ENCODE measurements at regions not wholly inside any gene's neighbourhood (a gene's known extent, or its start where the extent isn't known, plus 50 kb on each side); places are given as distances from the start of the nearest gene placed in this dataset.

DNA sequence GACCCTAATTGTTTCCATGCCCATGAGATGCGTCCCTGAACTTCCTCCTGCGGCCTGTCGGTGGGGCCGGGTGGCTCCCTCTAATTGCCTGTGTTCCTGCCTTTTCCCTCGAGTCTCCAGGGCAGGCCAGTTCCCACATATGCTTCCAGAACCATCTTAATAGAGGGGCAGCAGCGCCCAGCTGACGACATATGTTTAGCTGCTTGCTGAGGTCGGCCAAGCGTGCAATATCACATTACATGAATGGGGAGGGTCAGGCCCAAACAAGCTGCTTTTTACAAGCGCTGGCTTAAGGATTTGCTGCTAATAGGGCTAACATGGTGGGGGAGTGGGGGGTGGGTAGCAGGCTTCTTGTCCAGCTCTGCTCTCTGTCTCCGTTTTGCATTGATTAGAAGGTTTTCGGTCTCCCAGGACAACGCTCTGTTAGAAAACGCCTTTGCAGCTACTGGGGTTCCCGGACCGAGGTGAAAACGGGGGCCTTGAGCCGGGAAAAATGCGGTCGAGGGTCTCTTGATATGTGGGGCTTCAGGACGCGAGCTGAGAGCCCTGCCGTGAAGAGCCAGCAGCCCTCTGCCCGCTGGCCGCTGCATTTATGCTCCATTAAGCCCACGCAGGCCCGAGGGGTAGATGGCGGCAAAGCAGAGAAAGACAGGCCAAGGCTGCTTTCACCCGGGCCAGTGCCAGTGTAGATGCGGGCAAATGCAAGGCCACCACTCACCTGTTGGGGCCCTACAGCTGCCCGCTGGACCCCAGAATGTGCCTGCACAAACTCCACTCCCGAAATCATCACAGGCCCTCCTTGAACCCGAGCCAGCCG is 308.5 kb downstream of the BMP7 start:
- no peak overlapping the region for H3K27ac Mint-ChIP-seq
- ATAC-seq (ENCODE audit: low read depth in 2 of 2) (no peak), DNase-seq (no peak)
- H3K27me3 Mint-ChIP-seq = peaks cover 18% of the 10 kb centered on the region
- H3K4me1 Mint-ChIP-seq = no peaks in the 10 kb centered on the region
- H3K9me3 ChIP-seq (ENCODE audit: control insufficient read depth in 2 of 2, low read length in 2 of 2) = no peaks in the 10 kb centered on the region
- no peak overlapping the region for H3K27ac ChIP-seq (ENCODE audit: insufficient read depth, low read length, poor library complexity, severe bottlenecking)
- no peak overlapping the region for H3K4me3 Mint-ChIP-seq
- peaks cover 0 to 2% (median 0%) of the 10 kb centered on the region in 7 donors for H3K9me3 Mint-ChIP-seq
- H3K36me3 Mint-ChIP-seq = no peaks in the 10 kb centered on the region
- H3K27me3 ChIP-seq (ENCODE audit: control insufficient read depth, insufficient read depth, low read length) = peaks cover 2% of the 10 kb centered on the region
- no peaks in the 10 kb centered on the region for H3K36me3 ChIP-seq (ENCODE audit: control insufficient read depth, insufficient read depth, low read length)
- no peaks in the 10 kb centered on the region for H3K4me1 ChIP-seq (ENCODE audit: control insufficient read depth, insufficient read depth, low read length, poor library complexity, severe bottlenecking)
- no peak overlapping the region for H3K4me3 ChIP-seq (ENCODE audit: low read depth, low read length)

DNA sequence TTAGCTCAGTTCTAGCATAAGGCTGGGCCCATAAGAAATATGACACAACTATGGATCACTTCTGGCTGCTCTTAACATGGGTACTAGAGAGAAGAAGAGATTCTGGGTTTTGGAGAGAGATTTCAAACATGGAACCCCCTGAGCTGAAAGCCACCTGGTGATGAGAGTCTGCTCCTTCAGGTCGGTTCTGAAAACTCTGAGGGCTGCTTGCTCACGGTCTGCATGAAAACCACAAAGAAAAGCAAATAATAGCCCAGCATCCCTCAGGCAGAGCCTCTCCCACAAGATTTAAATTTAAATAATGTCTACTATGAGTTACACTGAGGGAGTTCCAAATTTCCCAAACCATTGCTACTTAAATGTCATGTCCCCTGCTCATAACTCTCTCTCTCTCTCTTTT is 301.5 kb downstream of the BMP7 start:
- Histone ChIP-seq H3K4me3 (ENCODE audit: low read depth, low read length) (no peak overlapping the region), H3K9me3 (ENCODE audit: control insufficient read depth in 2 of 2, low read length in 2 of 2) (no peaks in the 10 kb centered on the region), H3K27me3 (ENCODE audit: control insufficient read depth, insufficient read depth, low read length) (no peaks in the 10 kb centered on the region), H3K27ac (ENCODE audit: insufficient read depth, low read length, poor library complexity, severe bottlenecking) (no peak overlapping the region), H3K36me3 (ENCODE audit: control insufficient read depth, insufficient read depth, low read length) (no peaks in the 10 kb centered on the region), H3K4me1 (ENCODE audit: control insufficient read depth, insufficient read depth, low read length, poor library complexity, severe bottlenecking) (no peaks in the 10 kb centered on the region)
- peaks cover 2% of the 10 kb centered on the region for H3K27me3 Mint-ChIP-seq
- H3K27ac Mint-ChIP-seq = no peak overlapping the region
- ATAC-seq (ENCODE audit: low read depth in 2 of 2) (no peak), DNase-seq (no peak)
- no peaks in the 10 kb centered on the region for H3K36me3 Mint-ChIP-seq
- no peaks in the 10 kb centered on the region for H3K4me1 Mint-ChIP-seq
- H3K9me3 Mint-ChIP-seq = peaks cover 0 to 4% (median 0%) of the 10 kb centered on the region in 7 donors
- H3K4me3 Mint-ChIP-seq = no peak overlapping the region

DNA sequence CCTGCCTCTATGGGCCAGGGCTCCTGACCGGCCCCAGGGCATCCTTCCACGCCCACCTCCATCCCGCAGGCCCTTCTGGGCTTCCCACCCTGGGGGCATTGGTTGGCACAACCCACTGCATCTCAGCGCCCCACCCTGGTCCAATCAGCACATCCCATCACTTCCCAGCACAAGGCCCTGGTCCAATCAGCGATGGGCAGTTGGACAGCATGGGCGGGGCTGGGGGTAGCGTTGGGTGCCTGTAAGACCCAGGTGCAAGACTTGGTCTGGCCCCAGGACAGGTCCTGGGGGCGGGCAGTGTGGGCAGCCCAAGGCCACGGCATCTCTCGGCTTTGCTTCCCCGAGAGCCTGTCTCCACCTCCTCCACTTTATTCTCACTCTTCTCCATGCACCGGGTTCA is 298.5 kb downstream of the BMP7 start:
- no peaks in the 10 kb centered on the region for H3K4me1 Mint-ChIP-seq
- no peak overlapping the region for H3K27ac Mint-ChIP-seq
- ATAC-seq (ENCODE audit: low read depth in 2 of 2) = no peak
- Histone ChIP-seq H3K27ac (ENCODE audit: insufficient read depth, low read length, poor library complexity, severe bottlenecking) (no peak overlapping the region), H3K4me3 (ENCODE audit: low read depth, low read length) (no peak overlapping the region), H3K9me3 (ENCODE audit: control insufficient read depth in 2 of 2, low read length in 2 of 2) (no peaks in the 10 kb centered on the region), H3K36me3 (ENCODE audit: control insufficient read depth, insufficient read depth, low read length) (no peaks in the 10 kb centered on the region), H3K27me3 (ENCODE audit: control insufficient read depth, insufficient read depth, low read length) (no peaks in the 10 kb centered on the region), H3K4me1 (ENCODE audit: control insufficient read depth, insufficient read depth, low read length, poor library complexity, severe bottlenecking) (no peaks in the 10 kb centered on the region)
- peaks cover 12% of the 10 kb centered on the region for H3K27me3 Mint-ChIP-seq
- peaks cover 0 to 3% (median 0%) of the 10 kb centered on the region in 7 donors for H3K9me3 Mint-ChIP-seq
- no peak for DNase-seq
- H3K4me3 Mint-ChIP-seq = no peak overlapping the region
- no peaks in the 10 kb centered on the region for H3K36me3 Mint-ChIP-seq

DNA sequence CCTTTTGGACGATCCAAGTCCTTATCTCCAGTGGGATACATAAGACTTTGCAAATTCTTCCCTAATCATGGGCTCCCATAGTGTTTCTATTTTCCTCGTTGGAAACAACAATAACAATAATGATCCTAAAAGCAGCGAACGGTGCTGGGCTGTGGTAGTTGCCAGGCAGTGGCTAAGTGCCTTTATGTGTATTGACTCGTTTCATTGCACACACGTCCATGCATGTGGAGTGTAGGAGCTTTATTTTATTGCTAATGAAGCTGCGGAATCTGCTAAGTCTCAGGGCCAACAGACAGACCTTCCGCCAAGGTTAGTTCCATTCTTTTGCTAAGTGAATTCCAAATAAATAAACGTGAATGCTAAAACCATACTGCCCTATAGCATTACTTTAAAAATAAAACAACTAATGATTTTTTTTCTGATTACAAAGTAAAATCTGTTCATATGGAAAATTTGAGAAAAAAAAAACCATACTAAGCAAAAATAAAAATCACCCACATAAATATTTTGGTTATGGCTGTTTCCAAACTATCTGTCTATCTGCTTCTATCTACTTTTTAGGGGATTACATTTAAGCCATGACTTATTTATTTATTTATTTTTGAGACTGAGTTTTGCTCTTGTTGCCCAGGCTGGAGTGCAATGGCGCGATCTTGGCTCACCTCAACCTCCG is 297.9 kb downstream of the BMP7 start:
- no peaks in the 10 kb centered on the region for H3K9me3 ChIP-seq (ENCODE audit: control insufficient read depth in 2 of 2, low read length in 2 of 2)
- Mint-ChIP-seq H3K4me3 (no peak overlapping the region), H3K27ac (no peak overlapping the region), H3K27me3 (peaks cover 18% of the 10 kb centered on the region), H3K9me3 (peaks cover 0 to 3% (median 0%) of the 10 kb centered on the region in 7 donors), H3K36me3 (no peaks in the 10 kb centered on the region), H3K4me1 (no peaks in the 10 kb centered on the region)
- H3K36me3 ChIP-seq (ENCODE audit: control insufficient read depth, insufficient read depth, low read length) = no peaks in the 10 kb centered on the region
- H3K4me1 ChIP-seq (ENCODE audit: control insufficient read depth, insufficient read depth, low read length, poor library complexity, severe bottlenecking) = no peaks in the 10 kb centered on the region
- ATAC-seq (ENCODE audit: low read depth in 2 of 2) = no peak
- no peak overlapping the region for H3K27ac ChIP-seq (ENCODE audit: insufficient read depth, low read length, poor library complexity, severe bottlenecking)
- DNase-seq = no peak
- H3K4me3 ChIP-seq (ENCODE audit: low read depth, low read length) = no peak overlapping the region
- no peaks in the 10 kb centered on the region for H3K27me3 ChIP-seq (ENCODE audit: control insufficient read depth, insufficient read depth, low read length)

DNA sequence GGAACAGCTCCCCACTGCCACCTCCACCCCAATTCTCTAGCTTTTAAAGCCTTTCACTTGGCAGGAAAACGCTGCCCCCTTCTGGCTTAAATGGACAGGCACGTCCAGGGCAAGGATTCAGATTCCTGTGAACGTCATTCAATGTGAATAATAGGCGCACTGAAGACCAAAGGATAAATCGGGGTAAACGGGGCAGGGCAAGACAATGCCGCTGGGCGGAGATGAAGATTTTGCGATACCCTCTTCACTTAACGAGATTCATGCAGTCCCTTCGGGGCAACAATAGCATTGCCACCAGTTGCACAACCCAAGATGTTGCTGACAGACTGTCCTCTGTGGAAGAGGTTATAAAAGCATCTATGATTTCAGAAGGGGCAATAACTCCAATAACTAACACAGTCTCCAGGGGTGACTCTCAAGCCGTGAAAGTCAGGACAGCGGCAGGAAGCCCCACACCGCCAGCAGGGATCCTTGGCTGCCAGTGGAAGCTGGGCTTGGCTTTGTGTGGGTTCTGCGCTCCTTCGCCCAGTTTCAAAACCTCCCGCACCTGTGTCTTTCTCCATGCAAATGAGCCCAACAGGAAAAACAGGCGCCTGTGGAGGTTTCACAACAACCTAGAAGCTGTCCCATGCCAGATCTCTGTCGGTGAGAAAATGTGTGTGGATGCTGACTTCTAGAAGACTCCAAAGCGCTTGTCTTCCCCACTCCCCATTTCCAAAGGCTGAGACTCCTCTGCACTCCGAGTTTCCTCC is 291.8 kb downstream of the BMP7 start:
- Histone ChIP-seq H3K4me3 (ENCODE audit: low read depth, low read length) (no peak overlapping the region), H3K27ac (ENCODE audit: insufficient read depth, low read length, poor library complexity, severe bottlenecking) (no peak overlapping the region), H3K4me1 (ENCODE audit: control insufficient read depth, insufficient read depth, low read length, poor library complexity, severe bottlenecking) (no peaks in the 10 kb centered on the region), H3K36me3 (ENCODE audit: control insufficient read depth, insufficient read depth, low read length) (no peaks in the 10 kb centered on the region), H3K27me3 (ENCODE audit: control insufficient read depth, insufficient read depth, low read length) (peaks cover 5% of the 10 kb centered on the region), H3K9me3 (ENCODE audit: control insufficient read depth in 2 of 2, low read length in 2 of 2) (no peaks in the 10 kb centered on the region)
- Mint-ChIP-seq H3K9me3 (peaks cover 0 to 2% (median 0%) of the 10 kb centered on the region in 7 donors), H3K36me3 (no peaks in the 10 kb centered on the region), H3K4me3 (no peak overlapping the region), H3K4me1 (no peaks in the 10 kb centered on the region), H3K27me3 (peaks cover 62% of the 10 kb centered on the region), H3K27ac (no peak overlapping the region)
- ATAC-seq (ENCODE audit: low read depth in 2 of 2) (no peak), DNase-seq (peak in 1 of 3 donors; percentile 9)

DNA sequence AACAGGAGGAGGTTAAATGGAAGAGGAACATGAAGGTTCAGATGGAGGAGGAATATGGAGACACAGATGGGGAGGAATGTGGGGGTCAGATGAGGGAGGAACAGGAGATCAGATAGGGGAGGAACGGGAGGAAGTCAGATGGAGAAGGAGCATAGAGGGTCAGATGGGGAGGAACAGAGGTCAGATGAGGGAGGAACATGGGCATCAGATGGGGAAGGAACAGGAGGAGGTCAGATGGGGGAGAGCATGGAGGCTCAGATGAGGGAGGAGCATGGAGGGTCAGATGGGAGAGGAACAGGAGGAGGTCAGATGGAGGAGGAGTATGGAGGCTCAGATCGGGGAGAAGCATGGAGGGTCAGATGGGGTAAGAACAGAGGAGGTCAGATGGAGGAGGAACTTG is 290.6 kb downstream of the BMP7 start:
- Histone ChIP-seq H3K27me3 (ENCODE audit: control insufficient read depth, insufficient read depth, low read length) (peaks cover 5% of the 10 kb centered on the region), H3K9me3 (ENCODE audit: control insufficient read depth in 2 of 2, low read length in 2 of 2) (no peaks in the 10 kb centered on the region), H3K27ac (ENCODE audit: insufficient read depth, low read length, poor library complexity, severe bottlenecking) (no peak overlapping the region), H3K4me1 (ENCODE audit: control insufficient read depth, insufficient read depth, low read length, poor library complexity, severe bottlenecking) (no peaks in the 10 kb centered on the region), H3K36me3 (ENCODE audit: control insufficient read depth, insufficient read depth, low read length) (no peaks in the 10 kb centered on the region), H3K4me3 (ENCODE audit: low read depth, low read length) (no peak overlapping the region)
- Mint-ChIP-seq H3K4me3 (no peak overlapping the region), H3K27me3 (peaks cover 58% of the 10 kb centered on the region), H3K27ac (no peak overlapping the region), H3K4me1 (no peaks in the 10 kb centered on the region), H3K9me3 (peaks cover 0 to 2% (median 0%) of the 10 kb centered on the region in 7 donors), H3K36me3 (no peaks in the 10 kb centered on the region)
- no peak for DNase-seq
- ATAC-seq (ENCODE audit: low read depth in 2 of 2) = no peak

DNA sequence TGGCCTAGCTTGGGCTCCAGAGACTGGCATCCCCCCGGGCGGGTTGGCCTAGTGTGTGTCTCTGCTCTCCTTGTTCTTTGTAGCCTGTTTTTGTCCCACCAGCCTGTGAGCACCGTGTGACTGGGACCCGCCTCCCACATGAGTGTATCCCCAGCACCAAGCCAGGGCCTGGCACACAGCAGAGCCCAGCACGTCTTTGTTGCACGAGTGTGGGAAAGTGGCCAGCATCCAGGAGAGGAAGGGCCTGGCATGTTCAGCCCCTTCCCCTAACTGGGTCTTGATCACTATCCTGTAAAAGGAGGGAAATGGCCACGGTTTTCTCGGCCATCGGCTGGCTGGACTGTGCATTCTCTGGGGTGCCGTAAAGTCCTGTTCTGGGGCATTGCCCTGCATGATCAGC is 290.1 kb downstream of the BMP7 start:
- Histone ChIP-seq H3K4me3 (ENCODE audit: low read depth, low read length) (no peak overlapping the region), H3K36me3 (ENCODE audit: control insufficient read depth, insufficient read depth, low read length) (no peaks in the 10 kb centered on the region), H3K27me3 (ENCODE audit: control insufficient read depth, insufficient read depth, low read length) (peaks cover 5% of the 10 kb centered on the region), H3K9me3 (ENCODE audit: control insufficient read depth in 2 of 2, low read length in 2 of 2) (no peaks in the 10 kb centered on the region), H3K27ac (ENCODE audit: insufficient read depth, low read length, poor library complexity, severe bottlenecking) (no peak overlapping the region), H3K4me1 (ENCODE audit: control insufficient read depth, insufficient read depth, low read length, poor library complexity, severe bottlenecking) (no peaks in the 10 kb centered on the region)
- Mint-ChIP-seq H3K4me1 (no peaks in the 10 kb centered on the region), H3K27me3 (peaks cover 55% of the 10 kb centered on the region), H3K9me3 (peaks cover 0 to 2% (median 0%) of the 10 kb centered on the region in 7 donors), H3K36me3 (no peaks in the 10 kb centered on the region), H3K27ac (no peak overlapping the region), H3K4me3 (no peak overlapping the region)
- DNase-seq = no peak
- no peak for ATAC-seq (ENCODE audit: low read depth in 2 of 2)
